NCI-H460 (cell line): ENCODE measurements at regions not wholly inside any gene's neighbourhood (a gene's known extent, or its start where the extent isn't known, plus 50 kb on each side); places are given as distances from the start of the nearest gene placed in this dataset.
"Not testable (repeated sequence)": the region's sequence is repeated elsewhere in the genome, so short reads cannot be mapped to it uniquely, and the experiment has no call there.

ENCODE experiments used
- DNase-seq: peaks from one replicate; pipeline ENCODE4 v3.0.0-alpha.2; 2016; ENCODE audit warnings: low read depth; ENCODE audit errors: extremely low read depth

DNA sequence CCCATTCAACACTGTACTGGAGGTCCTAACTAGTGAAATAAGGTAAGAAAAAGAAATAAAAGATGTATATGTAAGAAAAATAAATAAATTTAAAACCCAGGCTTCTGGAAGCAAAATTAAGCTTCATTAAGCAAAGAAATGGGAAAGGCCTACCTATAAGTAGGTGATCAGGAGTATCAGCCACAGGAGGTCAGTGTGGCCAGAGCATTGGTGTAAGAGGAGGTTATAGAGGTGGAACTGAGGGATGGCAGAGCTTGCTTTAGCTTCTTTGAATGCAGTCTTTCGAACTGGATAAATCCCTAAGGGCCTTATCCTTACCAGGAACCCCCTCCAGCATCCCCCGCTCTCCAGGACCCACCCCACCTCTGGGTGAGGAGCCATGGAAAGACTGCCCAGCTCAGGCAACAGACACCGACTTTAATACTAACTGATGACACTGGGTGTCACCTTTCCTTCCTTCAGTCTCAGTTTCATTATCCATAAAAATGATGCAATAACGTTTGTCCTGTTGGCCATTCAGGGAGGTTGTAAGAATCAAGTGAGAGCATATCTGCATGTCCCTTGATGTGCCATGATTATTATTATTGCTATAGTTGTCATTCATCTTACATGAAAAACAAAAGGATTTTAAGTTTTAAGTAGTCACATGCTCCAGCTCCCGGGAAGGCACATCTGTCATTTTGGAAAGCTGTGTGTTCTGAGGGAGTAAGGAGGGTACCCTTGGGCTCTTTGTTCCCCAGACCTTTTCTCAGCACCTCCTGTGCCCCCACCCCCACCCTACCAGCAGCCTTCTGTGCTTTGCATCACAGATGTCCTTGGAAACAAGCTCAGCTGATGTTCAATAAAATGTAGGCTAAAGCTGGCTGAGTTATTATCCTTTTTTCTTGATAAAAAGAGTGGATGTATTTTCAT lies 50.8 kb upstream of the CTNNA1 start:
- peak; percentile 50 for DNase-seq

DNA sequence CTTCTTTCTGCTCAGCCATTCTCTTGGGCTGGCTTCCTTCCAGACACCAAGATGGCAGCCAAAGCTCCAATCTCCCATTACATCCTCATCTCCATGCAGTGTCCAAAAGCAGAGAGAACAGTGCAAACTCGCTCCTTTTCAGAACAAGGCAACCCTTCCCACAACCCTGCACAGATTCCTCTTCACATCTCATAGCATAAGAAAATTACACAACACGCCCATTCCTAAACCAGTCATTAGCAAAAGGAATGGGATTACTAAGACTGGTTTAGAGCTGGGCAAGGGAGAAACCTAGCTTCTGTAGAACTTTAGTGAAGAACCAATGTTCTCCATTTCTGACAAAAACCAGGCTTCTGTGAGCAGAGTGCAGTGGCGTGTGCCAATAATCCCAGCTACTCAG lies 51.5 kb upstream of the CTNNA1 start:
- DNase-seq, result no peak

DNA sequence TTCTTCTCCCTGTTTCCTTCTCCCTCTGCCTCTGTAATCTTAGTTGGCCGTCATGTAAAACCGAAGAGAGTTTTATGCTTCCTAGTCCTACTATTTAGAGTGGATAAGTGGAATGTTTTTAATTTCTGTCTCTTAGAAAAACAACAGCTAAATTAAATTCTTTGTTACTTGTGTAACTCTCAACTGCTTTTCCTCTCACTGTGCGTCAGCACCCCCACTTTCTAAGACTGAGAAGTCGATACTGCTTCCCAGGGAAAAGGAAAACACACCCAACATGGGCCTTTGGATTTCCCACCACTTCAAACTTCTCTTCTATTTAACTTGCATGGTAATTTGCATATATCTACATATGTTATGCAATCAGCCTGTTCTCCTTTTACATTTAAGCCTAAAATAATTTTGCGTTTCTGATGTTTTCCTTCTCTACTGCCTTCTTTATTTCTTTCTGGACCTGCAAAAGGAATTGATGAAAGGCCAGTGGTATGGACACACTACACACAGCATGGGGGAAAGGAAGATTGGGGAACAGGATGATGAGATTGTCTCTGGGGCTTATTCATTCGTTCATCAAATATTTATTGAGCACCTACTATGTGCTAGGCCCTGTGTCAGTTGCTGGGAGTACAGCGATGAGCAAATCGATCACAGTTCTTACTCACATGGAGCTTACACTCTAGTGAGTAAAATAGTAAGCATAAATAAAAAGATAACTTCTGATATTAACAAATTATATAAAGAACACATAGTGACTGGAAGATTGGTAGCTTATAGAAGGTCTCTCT lies 52.5 kb upstream of the CTNNA1 start:
- no peak for DNase-seq

DNA sequence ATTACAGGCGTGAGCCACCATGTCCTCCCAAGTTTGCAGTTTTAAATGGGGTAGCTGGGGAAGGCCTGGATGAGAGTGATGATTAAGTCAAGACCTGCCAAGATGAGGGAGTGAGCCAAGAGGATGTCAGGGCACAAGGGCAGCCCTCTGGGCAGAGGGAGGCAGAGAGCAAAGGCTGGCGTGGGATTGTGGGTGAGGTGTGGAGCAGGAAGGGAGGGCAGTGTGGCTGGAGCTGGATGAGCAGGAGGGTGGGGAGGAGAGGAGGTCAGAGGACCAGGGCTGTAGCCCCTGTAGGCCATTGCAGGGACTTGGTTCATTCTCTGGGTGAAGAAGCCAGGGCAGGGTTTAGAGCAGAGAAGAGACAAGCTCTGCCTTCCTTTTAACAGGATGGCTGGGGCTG lies 53.7 kb upstream of the CTNNA1 start:
- DNase-seq, result no peak

DNA sequence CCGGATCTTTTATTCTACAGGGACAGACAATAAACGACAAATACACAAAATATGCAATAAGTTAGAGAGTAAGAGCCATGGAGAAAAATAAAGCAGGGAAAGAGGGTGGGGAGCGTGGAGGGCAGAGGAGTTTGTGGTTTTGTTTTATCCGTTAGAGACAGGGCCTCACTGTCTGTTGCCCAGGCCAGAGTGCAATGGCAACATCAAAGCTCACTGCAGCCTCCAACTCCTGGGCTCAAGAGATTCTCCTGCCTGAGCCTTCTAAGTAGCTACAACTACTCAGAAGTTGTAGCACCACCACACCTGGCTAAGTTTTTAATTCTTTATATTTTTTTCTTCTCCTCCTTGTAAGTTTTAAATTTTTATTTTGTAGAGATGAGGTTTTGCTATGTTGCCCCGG lies 54.5 kb upstream of the CTNNA1 start:
- DNase-seq, result no peak

DNA sequence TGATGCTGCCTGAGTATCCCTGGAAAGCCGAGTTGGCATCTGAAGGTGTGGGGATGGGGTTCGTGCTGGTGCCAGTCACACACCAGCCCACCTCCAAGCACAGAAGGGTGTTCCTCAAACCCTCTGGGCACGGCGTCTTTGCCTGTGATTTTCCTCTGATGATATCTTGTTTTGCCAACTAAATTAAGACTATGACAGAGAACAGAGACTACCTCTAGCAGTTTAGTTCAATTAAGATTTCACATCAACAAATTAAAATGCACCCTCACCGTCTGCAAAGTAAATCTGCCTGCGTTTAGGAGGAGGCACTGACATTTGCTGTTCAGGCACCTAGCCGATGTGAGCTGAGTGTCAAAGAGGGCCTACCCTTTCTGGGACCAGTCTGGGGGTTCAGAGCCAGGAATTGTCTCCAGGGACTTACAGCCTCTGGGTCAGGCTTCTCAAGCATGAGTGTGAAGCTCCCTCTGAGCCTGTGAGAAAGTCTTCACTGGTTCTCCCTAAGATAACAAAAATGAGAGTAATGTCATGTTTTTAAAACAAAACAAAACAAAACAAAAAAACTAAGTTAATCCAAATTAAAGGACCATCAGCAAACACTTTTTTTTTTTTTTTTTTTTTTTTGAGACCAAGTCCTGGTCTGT lies 55.4 kb upstream of the CTNNA1 start:
- DNase-seq, result no peak

DNA sequence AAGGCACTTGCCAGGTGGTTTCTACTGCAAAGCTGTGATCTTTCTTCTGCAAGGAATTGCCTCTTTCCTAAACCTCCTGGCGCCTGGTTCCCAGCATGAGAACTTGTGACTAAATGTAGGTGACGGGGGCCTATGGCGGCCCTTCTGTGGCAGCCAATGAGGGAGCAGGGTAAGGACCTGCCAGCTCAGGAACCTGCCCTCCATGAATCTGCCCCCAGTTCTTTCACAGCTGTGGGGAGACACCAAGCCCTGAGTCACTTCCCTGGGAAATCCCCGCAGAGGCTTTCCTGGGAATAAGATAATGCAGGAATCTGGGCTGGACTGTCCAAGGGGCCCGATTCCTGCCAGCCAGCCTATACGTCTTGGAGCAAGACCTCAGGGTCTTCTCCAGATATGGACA lies 56.7 kb upstream of the CTNNA1 start:
- no peak for DNase-seq

DNA sequence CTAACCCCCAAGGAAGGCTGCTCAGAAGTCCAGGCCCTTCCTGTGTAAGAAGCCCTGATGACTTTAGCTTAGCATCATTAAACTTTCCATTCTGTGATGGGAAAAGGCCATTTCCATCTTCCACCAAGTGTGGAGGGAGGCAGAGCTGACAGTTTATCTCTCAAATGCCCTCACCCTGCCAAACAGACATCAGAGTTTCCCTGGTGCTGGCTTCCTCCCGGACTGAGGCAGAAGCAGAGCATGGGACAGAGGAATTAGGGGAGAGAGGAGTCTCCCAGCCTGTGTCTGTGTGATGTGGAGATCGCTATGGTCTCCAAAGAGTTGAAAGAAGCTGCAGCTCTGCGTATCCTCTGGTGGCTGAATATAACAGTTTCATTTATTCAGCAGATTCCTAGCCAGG lies 57.4 kb upstream of the CTNNA1 start:
- no peak for DNase-seq

DNA sequence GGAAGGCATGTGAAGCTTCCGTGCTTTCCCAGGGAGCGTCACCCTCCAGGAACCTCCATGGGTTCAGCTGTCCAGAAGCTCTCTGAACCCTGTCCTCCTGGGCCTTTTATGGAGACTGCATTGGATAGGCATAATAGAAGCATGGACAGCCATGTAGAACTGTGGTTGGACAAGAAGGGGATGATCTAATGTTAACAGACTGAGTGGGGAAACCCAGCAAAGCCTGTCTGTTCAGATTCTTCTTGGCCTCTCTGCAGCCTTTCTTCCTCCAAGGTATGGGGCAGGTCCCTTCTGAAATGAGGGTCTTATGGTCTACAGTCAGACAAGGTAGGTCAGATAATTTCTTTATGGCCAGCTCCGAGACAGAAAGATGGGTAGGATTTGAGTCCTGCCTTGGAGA lies 59.1 kb upstream of the CTNNA1 start:
- no peak for DNase-seq

DNA sequence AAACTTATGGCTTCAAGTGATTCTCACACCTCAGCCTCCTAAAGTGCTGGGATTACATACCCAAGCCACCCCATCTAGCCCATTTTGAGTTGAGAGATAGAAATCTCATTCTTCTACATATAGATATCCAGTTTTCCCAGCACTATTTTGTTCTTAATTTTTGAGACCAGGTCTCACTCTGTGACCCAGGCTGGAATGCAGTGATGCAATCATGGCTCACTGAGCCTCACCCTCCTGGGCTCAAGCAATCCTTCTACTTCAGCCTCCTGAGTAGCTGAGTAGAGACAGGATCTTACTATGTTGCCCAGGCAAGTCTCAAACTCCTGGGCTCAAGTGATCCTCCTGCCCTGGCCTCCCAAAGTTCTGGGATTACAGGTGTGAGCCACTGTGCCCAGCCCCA lies 60.9 kb upstream of the CTNNA1 start:
- DNase-seq, result no peak

DNA sequence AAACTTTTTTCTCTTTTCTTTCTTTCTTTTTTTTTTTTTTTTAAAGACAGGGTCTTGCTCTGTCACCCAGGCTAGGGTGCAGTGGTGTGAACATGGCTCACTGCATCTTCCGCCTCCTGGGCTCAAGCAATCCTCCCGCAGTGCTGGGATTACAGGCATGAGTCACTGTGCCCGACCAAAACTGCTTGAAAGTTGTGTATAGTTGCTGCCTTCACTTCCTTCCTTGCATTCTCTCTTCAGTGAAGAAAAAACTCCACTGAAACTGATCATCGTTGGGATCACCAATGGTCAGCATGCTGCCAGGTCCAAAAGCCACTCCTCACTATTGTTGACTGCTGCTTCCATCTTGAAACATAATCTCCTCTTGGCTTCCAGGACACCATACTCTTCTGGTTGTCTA lies 66.6 kb upstream of the CTNNA1 start:
- no peak for DNase-seq

DNA sequence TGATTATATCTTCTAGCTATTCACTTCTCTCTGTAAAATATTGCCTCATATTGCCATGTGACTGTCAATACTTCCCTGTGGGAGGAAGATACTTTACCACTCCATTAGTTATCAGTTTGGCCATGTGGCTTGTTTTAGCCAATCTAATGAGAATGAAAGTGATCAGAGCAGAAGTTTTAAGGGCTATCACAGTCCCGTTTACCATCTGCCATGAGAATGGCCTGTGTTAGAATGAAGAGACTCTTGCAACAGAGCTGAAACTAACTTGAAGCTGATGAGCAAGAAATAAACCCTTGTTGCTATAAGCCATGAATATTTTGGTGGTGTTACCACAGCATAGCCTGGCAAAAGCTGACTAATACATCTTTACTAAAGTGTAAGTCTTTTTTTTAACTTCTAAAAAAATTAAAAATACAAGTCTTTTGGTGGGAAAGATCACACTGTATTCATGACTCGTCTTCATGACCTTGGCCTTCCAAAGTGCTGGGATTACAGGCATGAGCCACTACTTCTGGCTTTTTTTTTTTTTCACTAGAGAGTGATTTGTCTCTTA lies 68.0 kb upstream of the CTNNA1 start:
- DNase-seq, result no peak

DNA sequence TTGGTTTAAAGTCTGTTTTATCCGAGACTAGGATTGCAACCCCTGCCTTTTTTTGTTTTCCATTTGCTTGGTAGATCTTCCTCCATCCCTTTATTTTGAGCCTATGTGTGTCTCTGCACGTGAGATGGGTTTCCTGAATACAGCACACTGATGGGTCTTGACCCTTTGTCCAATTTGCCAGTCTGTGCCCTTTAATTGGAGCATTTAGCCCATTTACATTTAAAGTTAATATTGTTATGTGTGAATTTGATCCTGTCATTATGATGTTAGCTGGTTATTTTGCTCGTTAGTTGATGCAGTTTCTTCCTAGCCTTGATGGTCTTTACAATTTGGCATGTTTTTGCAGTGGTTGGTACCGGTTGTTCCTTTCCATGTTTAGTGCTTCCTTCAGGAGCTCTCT lies 70.8 kb upstream of the CTNNA1 start:
- DNase-seq, result not testable (repeated sequence)

DNA sequence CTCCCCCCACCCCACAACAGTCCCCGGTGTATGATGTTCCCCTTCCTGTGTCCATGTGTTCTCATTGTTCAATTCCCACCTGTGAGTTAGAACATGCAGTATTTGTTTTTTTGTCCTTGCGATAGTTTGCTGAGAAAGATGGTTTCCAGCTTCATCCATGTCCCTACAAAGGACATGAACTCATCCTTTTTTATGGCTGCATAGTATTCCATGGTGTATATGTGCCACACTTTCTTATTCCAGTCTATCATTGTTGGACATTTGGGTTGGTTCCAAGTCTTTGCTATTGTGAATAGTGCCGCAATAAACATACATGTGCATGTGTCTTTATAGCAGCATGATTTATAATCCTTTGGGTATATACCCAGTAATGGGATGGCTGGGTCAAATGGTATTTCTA lies 74.4 kb upstream of the CTNNA1 start:
- DNase-seq, result not testable (repeated sequence)

DNA sequence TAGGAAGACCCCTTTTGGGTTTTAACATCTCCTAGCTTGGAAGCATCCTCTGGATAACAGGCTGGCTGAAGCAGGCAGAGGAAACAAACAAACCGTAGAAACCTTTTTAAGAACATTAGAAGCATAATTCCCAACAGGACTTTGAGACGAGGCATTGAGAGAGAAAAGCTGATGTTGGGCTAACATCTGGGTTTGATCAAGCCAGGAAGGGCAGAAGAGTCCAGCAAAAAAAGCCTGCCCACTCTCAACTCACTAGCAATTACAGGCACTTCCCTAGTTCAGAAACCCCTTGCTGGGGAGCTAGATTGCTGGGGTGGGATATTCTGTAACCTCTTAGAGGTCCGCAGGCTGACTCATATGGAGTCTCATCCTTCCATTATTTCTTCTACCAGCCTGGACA lies 75.4 kb upstream of the CTNNA1 start:
- DNase-seq, result no peak

DNA sequence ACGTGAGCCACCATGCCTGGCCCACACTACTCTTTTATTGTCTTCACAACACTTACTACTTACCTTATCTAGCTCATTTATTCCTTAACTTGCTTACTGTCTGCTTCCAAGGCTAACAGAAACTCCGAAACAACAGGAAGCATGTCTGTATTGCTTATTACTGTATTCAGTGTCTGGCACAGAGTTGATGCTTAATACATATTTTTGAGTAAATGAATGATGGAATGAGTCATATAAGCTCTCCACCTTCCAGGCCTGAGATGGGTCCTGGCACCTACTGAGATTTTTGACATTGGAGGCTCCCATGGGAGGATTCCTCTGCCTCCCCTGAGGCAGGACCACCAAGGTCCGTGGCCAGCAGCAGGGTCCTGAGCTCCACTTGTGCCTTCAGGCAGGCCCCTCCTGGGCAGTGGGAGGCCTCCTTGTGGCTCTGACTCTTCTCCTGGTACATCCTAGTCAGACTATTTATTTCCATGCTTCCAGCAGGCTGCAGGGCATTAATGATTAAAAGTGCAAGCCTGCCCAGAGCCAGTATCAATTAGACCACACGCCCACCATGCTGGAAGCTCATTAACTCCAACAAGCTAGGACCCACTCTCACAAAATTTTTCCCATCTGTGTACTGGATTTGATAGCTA lies 76.5 kb upstream of the CTNNA1 start:
- DNase-seq, result no peak

DNA sequence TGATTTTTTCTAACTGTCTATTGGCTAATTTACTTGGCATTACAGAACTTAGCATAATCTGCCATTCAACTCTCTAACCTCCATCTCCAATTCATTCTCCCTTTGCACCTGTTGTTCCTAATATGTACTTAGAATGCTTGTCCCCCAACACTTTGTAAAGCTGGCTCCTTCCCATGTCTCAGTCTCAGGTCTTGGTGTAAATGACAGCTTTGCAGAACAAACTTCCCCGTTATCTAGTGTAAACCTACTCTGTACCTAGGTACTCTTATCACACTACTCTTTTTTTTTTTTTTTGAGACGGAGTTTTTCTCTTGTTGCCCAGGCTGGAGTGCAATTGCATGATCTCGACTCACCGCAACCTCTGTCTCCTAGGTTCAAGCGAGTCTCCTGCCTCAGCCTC lies 77.2 kb upstream of the CTNNA1 start:
- no peak for DNase-seq

DNA sequence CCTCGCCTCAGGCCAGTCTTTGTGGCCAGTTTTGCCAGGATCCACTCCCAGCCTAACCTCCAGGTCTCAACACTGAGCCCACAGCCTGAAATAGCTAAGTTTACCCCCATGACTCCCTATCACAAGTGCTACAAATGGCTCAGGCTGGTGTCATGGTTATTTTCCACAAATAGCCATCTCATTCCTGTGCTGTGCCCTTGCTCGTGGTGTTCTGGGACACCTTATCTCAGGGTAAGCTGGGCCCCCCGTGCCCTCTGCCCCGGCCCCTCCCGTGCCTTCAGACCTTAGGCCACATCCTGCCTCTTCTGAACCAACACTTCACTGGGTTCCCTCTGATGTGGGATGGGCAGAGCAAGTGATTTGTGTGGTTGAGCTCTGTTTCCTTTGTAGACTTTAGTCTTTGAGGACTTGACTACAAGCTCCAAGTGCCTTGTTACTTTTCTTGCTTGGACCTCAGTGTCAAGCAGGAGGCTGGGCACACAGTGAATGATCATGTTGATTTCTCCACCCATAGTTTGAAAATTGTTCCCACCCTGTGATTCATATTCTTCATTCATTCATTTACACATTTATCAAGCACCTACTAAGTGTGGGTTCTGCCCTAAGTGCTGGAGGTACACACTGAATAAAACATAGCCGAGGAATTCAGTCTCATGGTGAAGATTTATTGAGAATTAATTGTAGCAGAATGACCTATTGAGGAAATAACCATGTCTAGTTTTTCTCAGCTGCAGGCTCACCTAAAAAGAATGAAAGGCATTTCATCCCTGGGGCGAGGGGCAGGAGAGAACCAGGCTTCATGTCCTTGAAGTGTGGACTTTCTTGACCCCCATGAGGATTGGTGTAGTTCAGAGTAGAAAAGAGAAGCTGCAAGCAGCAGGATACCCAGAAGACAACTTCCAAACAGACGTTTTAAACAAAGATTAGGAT lies 84.5 kb upstream of the CTNNA1 start:
- no peak for DNase-seq

DNA sequence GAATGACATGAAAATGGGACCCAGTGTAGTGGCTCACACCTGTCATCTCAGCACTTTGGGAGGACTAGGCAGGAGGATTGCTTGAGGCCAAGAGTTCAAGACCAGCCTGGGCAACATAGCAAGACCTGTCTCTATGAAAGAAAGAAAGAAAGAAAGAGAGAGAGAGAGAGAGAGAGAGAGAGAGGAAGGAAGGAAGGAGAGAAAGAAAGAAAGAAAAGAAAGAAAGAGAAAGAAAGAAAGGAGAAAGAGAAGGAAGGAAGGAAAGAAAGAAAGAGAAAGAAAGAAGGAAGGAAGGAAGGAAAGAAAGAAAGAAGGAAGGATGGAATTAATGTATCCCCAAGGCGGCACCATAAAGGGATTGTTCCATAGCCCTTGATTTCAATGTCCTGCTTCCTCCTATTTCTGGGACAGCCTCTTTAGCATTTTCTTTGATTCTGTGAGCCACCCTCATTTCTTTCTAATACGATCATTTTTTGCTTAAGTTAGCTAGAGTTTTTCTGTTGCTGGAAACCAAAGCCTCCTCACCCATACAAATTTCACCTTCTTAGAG lies 85.4 kb upstream of the CTNNA1 start:
- DNase-seq, result not testable (repeated sequence)
